Gastroesophageal sphincter (tissue), 3 donors: ENCODE measurements at regions not wholly inside any gene's neighbourhood (a gene's known extent, or its start where the extent isn't known, plus 50 kb on each side); places are given as distances from the start of the nearest gene placed in this dataset.

Experiments
- CTCF ChIP-seq, 4 experiments: fragments of 200-600 bp in 2 of 4; fragments of 450-650 bp in 2 of 4; sonication (generic) in 1 of 4; IDR thresholded peaks; one replicate each; pipeline ENCODE4 v1.5.1; 2017 to 2019; ENCODE audit warnings: antibody characterized with exemption in 4 of 4, mild to moderate bottlenecking in 2 of 4, moderate library complexity in 2 of 4
- POLR2A ChIP-seq, 2 donors: fragments of 450-650 bp; IDR thresholded peaks; one replicate each; pipeline ENCODE4 v1.6.1; 2017; ENCODE audit warnings: antibody characterized with exemption in 2 of 2, mild to moderate bottlenecking in 2 of 2, moderate library complexity in 1 of 2
- POLR2AphosphoS5 ChIP-seq: sonication (generic); formaldehyde crosslinking; IDR thresholded peaks from one replicate; pipeline ENCODE4 v1.6.1; 2017; ENCODE audit warnings: antibody characterized with exemption

GRCh38 chr15:58309963-58310928 lies 121.5 kb upstream of the LIPC start:
- TF ChIP-seq CTCF (IDR thresholded peaks at IDR 0.05) (no peak), POLR2A (IDR thresholded peaks at IDR 0.05) (no peak), POLR2AphosphoS5 (no peak)
